Uterus (tissue), 2 donors: ENCODE measurements at regions not wholly inside any gene's neighbourhood (a gene's known extent, or its start where the extent isn't known, plus 50 kb on each side); places are given as distances from the start of the nearest gene placed in this dataset.

Experiments used
- CTCF ChIP-seq, 4 experiments: fragments of 200-600 bp in 2 of 4; fragments of 450-650 bp in 2 of 4; sonication (generic) in 2 of 4; IDR thresholded peaks; one replicate each; pipeline ENCODE4 v1.5.1; 2016 to 2019; ENCODE audit warnings: antibody characterized with exemption in 4 of 4, mild to moderate bottlenecking in 2 of 4, moderate library complexity in 1 of 4
- POLR2A ChIP-seq, 2 donors: fragments of 450-650 bp; IDR thresholded peaks; one replicate each; pipeline ENCODE4 v1.6.1; 2016; ENCODE audit warnings: antibody characterized with exemption in 2 of 2, mild to moderate bottlenecking in 1 of 2, moderate library complexity in 1 of 2

- no peak for TF ChIP-seq CTCF (IDR thresholded peaks at IDR 0.05)
- no peak for TF ChIP-seq POLR2A (IDR thresholded peaks at IDR 0.05)
These were observed 103.9 kb upstream of the SOX21 start for GRCh38 chr13:94816256-94816655.
